H1 (cell line): ENCODE measurements at regions not wholly inside any gene's neighbourhood (a gene's known extent, or its start where the extent isn't known, plus 50 kb on each side); places are given as distances from the start of the nearest gene placed in this dataset.

Source experiments
- CTCF ChIA-PET: fragments of 300-600 bp; sonication (Branson Sonifier 250); formaldehyde crosslinking; loops from one replicate; lab custom pipeline; 2021; ENCODE audit not compliant: partially characterized antibody; lab: Charles Lee
- POLR2A ChIA-PET: fragments of 300-600 bp; sonication (Branson Sonifier 250); formaldehyde crosslinking; loops from one replicate; lab custom pipeline; 2021; ENCODE audit warnings: inconsistent platforms; ENCODE audit not compliant: partially characterized antibody; lab: Charles Lee
- DNase-seq, 2 experiments: peaks; one replicate each; pipeline versions ENCODE4 v3.0.0 to v3.0.0-alpha.2; 2010 to 2022; ENCODE audit warnings: low spot score in 2 of 2, low read depth in 1 of 2, mixed read lengths in 1 of 2
- FAIRE-seq: peaks from 2 replicates; lab custom pipeline; 2011; peaks lifted over from hg19 to GRCh38; lab: Jason Lieb, UNC
- H2AFZ ChIP-seq: 2 replicates; pipeline ENCODE4 v1.8.1; 2012; ENCODE audit warnings: low read length, inconsistent platforms
- H2AK5ac ChIP-seq: 2 replicates; pipeline ENCODE4 v1.6.1; 2013; ENCODE audit warnings: low read depth, low read length
- H2BK120ac ChIP-seq: replicated peaks from 2 replicates; pipeline ENCODE3; 2013; ENCODE audit warnings: low read depth, low read length, inconsistent platforms
- H2BK12ac ChIP-seq: 2 replicates; pipeline ENCODE4 v1.6.1; 2013; ENCODE audit warnings: low read depth, low read length
- H2BK15ac ChIP-seq: 2 replicates; pipeline ENCODE4 v1.6.1; 2013; ENCODE audit warnings: low read length
- H2BK20ac ChIP-seq: 2 replicates; pipeline ENCODE4 v1.6.1; 2013; ENCODE audit warnings: low read length
- H2BK5ac ChIP-seq: 2 replicates; pipeline ENCODE4 v1.6.1; 2013; ENCODE audit warnings: low read depth, low read length
- H3K14ac ChIP-seq: 2 replicates; pipeline ENCODE4 v1.6.1; 2013; ENCODE audit warnings: inconsistent platforms; ENCODE audit not compliant: insufficient read length
- H3K18ac ChIP-seq: 2 replicates; pipeline ENCODE4 v1.6.1; 2013; ENCODE audit warnings: low read length; ENCODE audit errors: extremely low read depth
- H3K23ac ChIP-seq: 2 replicates; pipeline ENCODE4 v1.6.1; 2013; ENCODE audit warnings: inconsistent platforms; ENCODE audit not compliant: insufficient read length
- H3K23me2 ChIP-seq: 2 replicates; pipeline ENCODE4 v1.6.1; 2013; ENCODE audit warnings: low read depth, low read length
- H3K27ac ChIP-seq: 2 replicates; pipeline ENCODE4 v1.6.1; 2011; ENCODE audit warnings: low read depth, low read length, inconsistent platforms
- H3K27me3 ChIP-seq, 4 experiments: replicated peaks in 1 of 4; 1 replicate in 1 of 4; 2 replicates in 3 of 4; pipeline versions ENCODE4 v1.6.1 to v1.8.1; 2011 to 2013; ENCODE audit warnings: low read length in 3 of 4, mild to moderate bottlenecking in 3 of 4, inconsistent platforms in 2 of 4, mixed read lengths in 2 of 4, moderate library complexity in 1 of 4; ENCODE audit not compliant: control insufficient read depth in 3 of 4, insufficient read depth in 3 of 4; ENCODE audit errors: extremely low read depth in 1 of 4
- H3K36me3 ChIP-seq, 4 experiments: 2 replicates each; pipeline versions ENCODE4 v1.6.1 to v1.8.1; 2011 to 2013; ENCODE audit warnings: mild to moderate bottlenecking in 4 of 4, low read length in 3 of 4, moderate library complexity in 2 of 4, control low read depth in 1 of 4, inconsistent platforms in 1 of 4; ENCODE audit not compliant: insufficient read depth in 4 of 4, control insufficient read depth in 2 of 4
- H3K4ac ChIP-seq: replicated peaks from 2 replicates; pipeline ENCODE3; 2013; ENCODE audit warnings: low read length, low read depth, mixed read lengths, inconsistent platforms; ENCODE audit not compliant: insufficient read length
- H3K4me1 ChIP-seq, 4 experiments: replicated peaks in 1 of 4; 1 replicate in 1 of 4; 2 replicates in 3 of 4; pipeline versions ENCODE4 v1.6.1 to v1.8.1; 2011 to 2013; ENCODE audit warnings: low read length in 3 of 4, inconsistent platforms in 2 of 4, mixed read lengths in 1 of 4; ENCODE audit not compliant: insufficient read depth in 4 of 4, control insufficient read depth in 3 of 4
- H3K4me2 ChIP-seq, 2 experiments: 2 replicates each; pipeline versions ENCODE4 v1.6.1 to v1.8.1; 2011 to 2013; ENCODE audit warnings: low read depth in 2 of 2, low read length in 2 of 2, control low read depth in 1 of 2, inconsistent platforms in 1 of 2, mild to moderate bottlenecking in 1 of 2; ENCODE audit not compliant: insufficient read depth in 1 of 2
- H3K4me3 ChIP-seq, 4 experiments: fragments of 200-600, 300-600 bp in 1 of 4; sonication (generic), shearing (Covaris generic), sonication (Bioruptor Twin) in 1 of 4; 2 replicates each; pipeline versions ENCODE4 v1.5.1 to v1.8.1; 2011 to 2016; ENCODE audit warnings: low read length in 4 of 4, low read depth in 3 of 4, control low read depth in 2 of 4, inconsistent platforms in 2 of 4, mild to moderate bottlenecking in 2 of 4, mixed read lengths in 1 of 4, moderate library complexity in 1 of 4; ENCODE audit not compliant: insufficient read depth in 2 of 4; ENCODE audit errors: extremely low read depth in 1 of 4
- H3K56ac ChIP-seq: replicated peaks from 2 replicates; pipeline ENCODE3; 2013; ENCODE audit warnings: low read depth, mild to moderate bottlenecking, mixed read lengths, low read length, inconsistent platforms; ENCODE audit not compliant: insufficient read length
- H3K79me1 ChIP-seq: 2 replicates; pipeline ENCODE4 v1.6.1; 2013; ENCODE audit warnings: low read depth, low read length, control low read depth
- H3K79me2 ChIP-seq, 2 experiments: 2 replicates each; pipeline versions ENCODE4 v1.6.1 to v1.8.1; 2012 to 2013; ENCODE audit warnings: low read length in 2 of 2, mild to moderate bottlenecking in 2 of 2, inconsistent platforms in 1 of 2; ENCODE audit not compliant: insufficient read depth in 2 of 2, control insufficient read depth in 1 of 2
- H3K9ac ChIP-seq, 4 experiments: replicated peaks in 1 of 4; 1 replicate in 1 of 4; 2 replicates in 3 of 4; pipeline versions ENCODE4 v1.6.1 to v1.8.1; 2011 to 2013; ENCODE audit warnings: low read depth in 3 of 4, low read length in 3 of 4, control low read depth in 2 of 4, mild to moderate bottlenecking in 2 of 4, moderate library complexity in 2 of 4, inconsistent platforms in 1 of 4; ENCODE audit errors: extremely low read depth in 1 of 4
- H3K9me3 ChIP-seq, 2 experiments: 2 replicates each; pipeline versions ENCODE4 v1.6.1 to v1.8.1; 2012 to 2013; ENCODE audit warnings: mild to moderate bottlenecking in 2 of 2, moderate library complexity in 2 of 2, control low read depth in 1 of 2, inconsistent platforms in 1 of 2, low read depth in 1 of 2, low read length in 1 of 2, mixed read lengths in 1 of 2; ENCODE audit not compliant: insufficient read depth in 2 of 2
- H4K20me1 ChIP-seq, 2 experiments: replicated peaks in 1 of 2; 2 replicates each; pipeline versions ENCODE3 to v1.8.1; 2011 to 2013; ENCODE audit warnings: inconsistent platforms in 2 of 2, low read length in 2 of 2, mild to moderate bottlenecking in 1 of 2; ENCODE audit not compliant: insufficient read depth in 2 of 2, control insufficient read depth in 1 of 2
- H4K5ac ChIP-seq: 2 replicates; pipeline ENCODE4 v1.6.1; 2013; ENCODE audit warnings: low read length, low read depth, mixed read lengths, inconsistent platforms; ENCODE audit not compliant: insufficient read length
- H4K8ac ChIP-seq: 2 replicates; pipeline ENCODE4 v1.8.0; 2013; ENCODE audit warnings: mild to moderate bottlenecking, moderate library complexity, low read length, inconsistent platforms; ENCODE audit not compliant: insufficient read depth; ENCODE audit errors: extremely low read depth
- H4K91ac ChIP-seq: replicated peaks from 2 replicates; pipeline ENCODE3; 2013; ENCODE audit warnings: low read length, mixed read lengths, inconsistent platforms; ENCODE audit not compliant: insufficient read length
- ASH2L ChIP-seq: fragments of 200-600, 300-600 bp; sonication (generic); IDR thresholded peaks from one replicate; pipeline ENCODE4 v1.7.1; 2017; ENCODE audit warnings: low read length
- FOSL1 ChIP-seq: IDR thresholded peaks from 2 replicates; pipeline ENCODE4 v1.6.1; 2011; ENCODE audit warnings: mild to moderate bottlenecking, low read depth, low read length, moderate library complexity; ENCODE audit not compliant: insufficient read depth
- JUND ChIP-seq: IDR thresholded peaks from 2 replicates; pipeline ENCODE4 v1.6.1; 2011; ENCODE audit warnings: mild to moderate bottlenecking, improper control_type of control experiment, low read length
- POLR2AphosphoS5 ChIP-seq: IDR thresholded peaks from 2 replicates; pipeline ENCODE4 v1.6.1; 2011; ENCODE audit warnings: low read depth, low read length
- RFX5 ChIP-seq: IDR thresholded peaks from 2 replicates; pipeline ENCODE4 v1.6.1; 2011; ENCODE audit warnings: low read depth, low read length, improper control_type of control experiment, borderline replicate concordance
- RNF2 ChIP-seq: fragments of 200-900, 300-1000 bp; sonication (generic); IDR thresholded peaks from 2 replicates; pipeline ENCODE4 v1.7.1; 2016; ENCODE audit warnings: borderline replicate concordance, low read depth, mild to moderate bottlenecking, antibody characterized with exemption, low read length; ENCODE audit not compliant: poor library complexity, severe bottlenecking; ENCODE audit errors: missing control alignments
- ZNF274 ChIP-seq: IDR thresholded peaks from 2 replicates; pipeline ENCODE4 v1.7.0; 2012; ENCODE audit warnings: low read length, borderline replicate concordance; ENCODE audit errors: extremely low read depth
- WGBS, 2 experiments: shearing (Covaris generic) in 1 of 2; methylation state at CpG; one replicate each; pipeline versions ENCODE4 v1.1.6 to v1.1.7; 2013 to 2015; ENCODE audit warnings: low lambda C conversion rate in 2 of 2, mixed read lengths in 2 of 2, inconsistent platforms in 1 of 2, low coverage in 1 of 2, missing lambda C conversion rate in 1 of 2; ENCODE audit not compliant: insufficient replicate concordance in 2 of 2, insufficient coverage in 1 of 2, insufficient read length in 1 of 2; ENCODE audit errors: extremely low coverage in 1 of 2, missing lambda C conversion rate in 1 of 2; 5-methylcytosine and 5-hydroxymethylcytosine counted together

DNA sequence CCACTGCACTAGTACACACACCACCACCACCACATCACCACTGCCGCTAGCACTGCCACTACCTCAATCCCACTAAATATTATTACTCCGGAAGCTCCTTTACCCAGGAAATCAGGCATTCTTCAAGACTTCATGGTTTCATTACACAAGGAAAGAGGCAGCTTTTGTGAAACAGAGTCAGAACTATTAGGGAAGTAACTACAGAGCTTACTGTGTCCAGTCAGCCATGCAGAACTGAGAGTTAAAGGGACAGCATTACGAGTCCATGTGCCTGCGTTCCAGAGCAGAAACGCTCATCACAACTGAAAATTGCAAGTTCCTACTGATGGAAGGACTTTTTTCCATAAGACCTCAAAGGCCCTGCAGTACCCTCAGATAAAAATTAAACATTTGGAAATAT is 103.2 kb upstream of the FRG1 start:
- no peak overlapping the region for H3K23ac ChIP-seq
- no peak overlapping the region for H3K56ac ChIP-seq
- H3K18ac ChIP-seq = no peak overlapping the region
- DNase-seq (no peak), FAIRE-seq (no peak)
- H4K5ac ChIP-seq = no peak overlapping the region
- H3K23me2 ChIP-seq = peaks cover 3% of the 10 kb centered on the region; the same call in 1 of the 2 replicates
- no peak overlapping the region for H3K4ac ChIP-seq
- no peak overlapping the region for H2AFZ ChIP-seq
- no peak overlapping the region for H3K4me2 ChIP-seq
- no peak overlapping the region for H4K91ac ChIP-seq
- no peaks in the 10 kb centered on the region for H3K27me3 ChIP-seq
- no peaks in the 10 kb centered on the region for H3K79me2 ChIP-seq
- H3K14ac ChIP-seq = no peak overlapping the region
- H3K9ac ChIP-seq = no peak overlapping the region
- 75% methylated on average over 5 of the region's 5 CpGs; no CpG with 5 or more reads in 1 of the 2 experiments for WGBS, 2 experiments
- POLR2A ChIA-PET = no interaction called here
- no peaks in the 10 kb centered on the region for H3K36me3 ChIP-seq
- no peak overlapping the region for H2BK5ac ChIP-seq
- CTCF ChIA-PET = no interaction called here
- no peak overlapping the region for H2BK12ac ChIP-seq
- no peak overlapping the region for H3K27ac ChIP-seq
- H3K4me3 ChIP-seq = no peak overlapping the region
- no peaks in the 10 kb centered on the region for H3K79me1 ChIP-seq
- TF ChIP-seq JUND (no peak), ZNF274 (no peak), ASH2L (no peak), RFX5 (no peak), RNF2 (no peak), POLR2AphosphoS5 (no peak), FOSL1 (no peak)
- no peak overlapping the region for H2AK5ac ChIP-seq
- no peak overlapping the region for H2BK20ac ChIP-seq
- no peak overlapping the region for H2BK120ac ChIP-seq
- no peak overlapping the region for H4K8ac ChIP-seq
- no peaks in the 10 kb centered on the region for H4K20me1 ChIP-seq
- no peaks in the 10 kb centered on the region for H3K4me1 ChIP-seq
- no peaks in the 10 kb centered on the region for H3K9me3 ChIP-seq
- H2BK15ac ChIP-seq = no peak overlapping the region
